GM12864 (cell line): ENCODE measurements at regions not wholly inside any gene's neighbourhood (a gene's known extent, or its start where the extent isn't known, plus 50 kb on each side); places are given as distances from the start of the nearest gene placed in this dataset.

ENCODE experiments used
- DNase-seq: peaks from one replicate; pipeline ENCODE4 v3.0.0-alpha.2; 2011; ENCODE audit warnings: low read depth
- H3K4me3 ChIP-seq: 2 replicates; pipeline ENCODE4 v1.5.1; 2011; ENCODE audit warnings: mild to moderate bottlenecking, low read depth, low read length, control low read depth
- TF ChIP-seq, protein P1 (sequence below): IDR thresholded peaks from 2 replicates; pipeline ENCODE4 v1.5.1; 2011; ENCODE audit warnings: low read depth, mild to moderate bottlenecking, moderate library complexity, low read length, control low read depth, inconsistent platforms; ENCODE audit errors: missing control alignments

GRCh38 chr5:125290935-125291334 lies 544.5 kb upstream of the ZNF608 start:
- TF ChIP-seq, protein P1, sequence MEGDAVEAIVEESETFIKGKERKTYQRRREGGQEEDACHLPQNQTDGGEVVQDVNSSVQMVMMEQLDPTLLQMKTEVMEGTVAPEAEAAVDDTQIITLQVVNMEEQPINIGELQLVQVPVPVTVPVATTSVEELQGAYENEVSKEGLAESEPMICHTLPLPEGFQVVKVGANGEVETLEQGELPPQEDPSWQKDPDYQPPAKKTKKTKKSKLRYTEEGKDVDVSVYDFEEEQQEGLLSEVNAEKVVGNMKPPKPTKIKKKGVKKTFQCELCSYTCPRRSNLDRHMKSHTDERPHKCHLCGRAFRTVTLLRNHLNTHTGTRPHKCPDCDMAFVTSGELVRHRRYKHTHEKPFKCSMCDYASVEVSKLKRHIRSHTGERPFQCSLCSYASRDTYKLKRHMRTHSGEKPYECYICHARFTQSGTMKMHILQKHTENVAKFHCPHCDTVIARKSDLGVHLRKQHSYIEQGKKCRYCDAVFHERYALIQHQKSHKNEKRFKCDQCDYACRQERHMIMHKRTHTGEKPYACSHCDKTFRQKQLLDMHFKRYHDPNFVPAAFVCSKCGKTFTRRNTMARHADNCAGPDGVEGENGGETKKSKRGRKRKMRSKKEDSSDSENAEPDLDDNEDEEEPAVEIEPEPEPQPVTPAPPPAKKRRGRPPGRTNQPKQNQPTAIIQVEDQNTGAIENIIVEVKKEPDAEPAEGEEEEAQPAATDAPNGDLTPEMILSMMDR, result no peak
- no peak for DNase-seq
- H3K4me3 ChIP-seq, result no peak overlapping the region

DNA sequence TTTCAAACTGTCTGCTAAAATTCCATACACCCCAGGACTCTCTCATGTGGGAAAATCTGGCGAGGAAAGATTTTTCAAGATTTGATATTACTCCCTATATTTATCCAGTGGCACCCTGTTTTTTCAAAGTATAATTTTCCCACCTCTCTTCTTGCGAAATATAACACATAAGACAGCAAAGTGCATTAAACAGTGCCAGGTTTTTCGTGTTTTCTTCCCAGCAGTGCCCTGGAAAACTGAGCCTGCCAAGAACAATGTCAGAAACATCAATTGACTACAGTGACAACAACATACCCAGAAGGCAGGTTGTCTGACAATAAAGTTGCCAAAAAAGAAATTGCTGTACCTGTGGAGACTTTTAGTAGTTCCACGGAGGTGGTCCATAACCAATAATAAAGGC lies 545.0 kb upstream of the ZNF608 start:
- H3K4me3 ChIP-seq, result no peak overlapping the region
- TF ChIP-seq, protein P1, result no peak

GRCh38 chr5:125293223-125293622 lies 546.8 kb upstream of the ZNF608 start:
- TF ChIP-seq, protein P1, result no peak
- H3K4me3 ChIP-seq, result no peak overlapping the region
- no peak for DNase-seq

More for the DNA sequence above, 545.0 kb upstream of the ZNF608 start:
- no peak for DNase-seq

DNA sequence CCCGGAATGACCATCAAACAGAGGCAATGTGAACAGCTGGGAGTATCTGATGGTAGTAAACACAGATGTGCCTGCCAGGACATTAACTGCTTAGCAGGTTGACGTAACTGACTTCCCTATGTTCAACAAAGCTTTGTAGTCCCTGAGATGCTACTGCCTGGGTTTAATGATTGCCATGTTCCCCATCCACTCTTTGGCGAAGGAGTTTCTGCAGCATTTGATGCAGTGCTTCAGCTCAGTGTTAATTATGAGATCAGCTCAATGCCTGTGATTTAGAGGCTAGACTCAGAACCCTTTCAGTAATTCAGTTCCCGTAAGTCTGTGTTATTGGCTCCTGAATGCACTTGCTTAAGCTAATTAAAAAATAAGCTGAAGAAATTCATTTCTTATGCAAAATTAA lies 547.3 kb upstream of the ZNF608 start:
- no peak overlapping the region for H3K4me3 ChIP-seq
- TF ChIP-seq, protein P1, result no peak
- no peak for DNase-seq

DNA sequence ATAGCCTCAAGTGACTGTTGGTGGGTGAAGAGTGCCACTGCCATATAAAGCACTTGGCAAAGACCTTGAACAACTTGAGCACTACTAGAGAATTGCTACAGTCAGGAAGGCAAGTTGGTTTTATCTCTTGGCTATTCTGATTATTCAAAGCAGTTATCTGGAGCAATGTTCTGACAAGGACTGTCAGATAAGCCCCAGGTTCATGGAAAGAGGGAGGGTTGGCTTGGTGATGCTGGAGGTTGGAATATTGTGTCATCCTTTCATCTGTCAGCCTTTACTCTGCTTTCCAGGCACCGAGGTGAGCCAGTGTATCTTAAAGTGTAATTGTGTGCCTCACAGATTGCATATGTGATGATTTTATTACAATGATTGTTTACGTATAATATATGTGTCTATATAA lies 548.4 kb upstream of the ZNF608 start:
- no peak overlapping the region for H3K4me3 ChIP-seq
- DNase-seq, result no peak
- TF ChIP-seq, protein P1, result no peak

GRCh38 chr5:125295405-125295872 lies 549.0 kb upstream of the ZNF608 start:
- no peak for DNase-seq
- TF ChIP-seq, protein P1, result no peak
- no peak overlapping the region for H3K4me3 ChIP-seq

GRCh38 chr5:125298258-125298657 lies 551.8 kb upstream of the ZNF608 start:
- no peak for DNase-seq
- TF ChIP-seq, protein P1, result no peak
- H3K4me3 ChIP-seq, result no peak overlapping the region
